ENCODE measurements at regions not wholly inside any gene's neighbourhood (a gene's known extent, or its start where the extent isn't known, plus 50 kb on each side); places are given as distances from the start of the nearest gene placed in this dataset.
"Not testable (repeated sequence)": the region's sequence is repeated elsewhere in the genome, so short reads cannot be mapped to it uniquely, and the experiment has no call there.

- TF ChIP-seq POLR2A (IDR thresholded peaks at IDR 0.05; ENCODE audit: low read length); GATA1 (IDR thresholded peaks at IDR 0.05; ENCODE audit: low read depth, low read length): not testable (repeated sequence)
Observed at GRCh38 chr2:87574193-87575119, 173.4 kb upstream of the PLGLB2 start.
